Hippocampal formation (tissue), 2 donors: ENCODE measurements at regions not wholly inside any gene's neighbourhood (a gene's known extent, or its start where the extent isn't known, plus 50 kb on each side); places are given as distances from the start of the nearest gene placed in this dataset.

ENCODE experiments used
- DNase-seq, 2 donors: peaks; one replicate each; lab custom pipeline; 2025; lab: John Stamatoyannopoulos, UW

GRCh38 chr1:93815366-93816110 is 63.5 kb downstream of the DNTTIP2 start:
- no peak for DNase-seq

GRCh38 chr1:93814795-93815340 is 64.1 kb downstream of the DNTTIP2 start:
- DNase-seq, result no peak

GRCh38 chr1:93814059-93814794 is 64.8 kb downstream of the DNTTIP2 start:
- peak; percentile 47 to 73 for DNase-seq

- DNase-seq, result no peak
Measured at GRCh38 chr1:93813076-93813475, 65.9 kb downstream of the DNTTIP2 start.

GRCh38 chr1:93811326-93812065 is 67.5 kb downstream of the DNTTIP2 start:
- DNase-seq, result no peak

GRCh38 chr1:93810316-93810715 is 68.7 kb downstream of the DNTTIP2 start:
- no peak for DNase-seq

- no peak for DNase-seq
Measured at GRCh38 chr1:93808871-93809270, 70.1 kb downstream of the DNTTIP2 start.

GRCh38 chr1:93807311-93807930 is 71.6 kb downstream of the DNTTIP2 start:
- no peak for DNase-seq

- no peak for DNase-seq
Measured at GRCh38 chr1:93805027-93805610, 73.9 kb downstream of the DNTTIP2 start.

- no peak for DNase-seq
Measured at GRCh38 chr1:93804412-93804811, 74.6 kb downstream of the DNTTIP2 start.

- no peak for DNase-seq
Measured at GRCh38 chr1:93801471-93801870, 77.5 kb downstream of the DNTTIP2 start.

GRCh38 chr1:93800856-93801255 is 78.2 kb downstream of the DNTTIP2 start:
- DNase-seq, result no peak

- DNase-seq, result no peak
Measured at GRCh38 chr1:93798291-93798690, 80.7 kb downstream of the DNTTIP2 start.

GRCh38 chr1:93784538-93784937 is 94.5 kb downstream of the DNTTIP2 start:
- no peak for DNase-seq

GRCh38 chr1:93783876-93784275 is 95.1 kb downstream of the DNTTIP2 start:
- no peak for DNase-seq

- no peak for DNase-seq
Measured at GRCh38 chr1:93779540-93780165, 98.0 kb upstream of the BCAR3 start.

GRCh38 chr1:93778457-93778856 is 96.8 kb upstream of the BCAR3 start:
- no peak for DNase-seq

GRCh38 chr1:93777255-93777654 is 95.6 kb upstream of the BCAR3 start:
- no peak for DNase-seq

- DNase-seq, result no peak
Measured at GRCh38 chr1:93776728-93777127, 95.1 kb upstream of the BCAR3 start.

- DNase-seq, result no peak
Measured at GRCh38 chr1:93775224-93775623, 93.6 kb upstream of the BCAR3 start.

GRCh38 chr1:93774707-93775106 is 93.1 kb upstream of the BCAR3 start:
- DNase-seq, result no peak
